ENCODE measurements at regions not wholly inside any gene's neighbourhood (a gene's known extent, or its start where the extent isn't known, plus 50 kb on each side); places are given as distances from the start of the nearest gene placed in this dataset.

DNA sequence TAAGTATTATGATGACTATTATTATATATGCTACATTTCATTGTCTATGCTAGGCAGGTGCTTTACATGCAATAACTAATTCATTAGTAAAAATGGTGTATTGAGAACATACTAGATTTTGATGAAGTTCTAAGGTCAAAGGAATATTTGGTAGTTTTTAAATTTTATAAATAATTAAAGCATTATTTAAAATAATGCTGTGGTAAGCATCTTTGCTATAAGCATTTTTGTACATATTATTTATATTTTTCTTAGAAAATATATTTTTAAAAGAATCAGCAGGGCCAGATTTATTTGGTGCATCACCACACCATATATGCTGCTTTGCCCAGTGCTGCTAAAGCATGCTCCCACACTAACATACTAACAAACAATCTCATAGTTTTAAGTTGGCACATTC is 517.9 kb downstream of the C6orf118 start:
- H3K9me3 ChIP-seq (replicated peaks in 1 of 11), result no peaks in the 10 kb centered on the region
- H3K4me3 ChIP-seq, result no peak overlapping the region
- H3K4me1 ChIP-seq, result no peaks in the 10 kb centered on the region
- no peak overlapping the region for H3K4me2 ChIP-seq
- no peaks in the 10 kb centered on the region for H4K20me1 ChIP-seq
- no peaks in the 10 kb centered on the region for H3K27me3 ChIP-seq
- H3K27ac ChIP-seq, result no peak overlapping the region
- H3K9ac ChIP-seq, result no peak overlapping the region
- no peak for TF ChIP-seq Cebpa-rat (IDR thresholded peaks at IDR 0.05)
- H3K36me3 ChIP-seq, result no peaks in the 10 kb centered on the region

DNA sequence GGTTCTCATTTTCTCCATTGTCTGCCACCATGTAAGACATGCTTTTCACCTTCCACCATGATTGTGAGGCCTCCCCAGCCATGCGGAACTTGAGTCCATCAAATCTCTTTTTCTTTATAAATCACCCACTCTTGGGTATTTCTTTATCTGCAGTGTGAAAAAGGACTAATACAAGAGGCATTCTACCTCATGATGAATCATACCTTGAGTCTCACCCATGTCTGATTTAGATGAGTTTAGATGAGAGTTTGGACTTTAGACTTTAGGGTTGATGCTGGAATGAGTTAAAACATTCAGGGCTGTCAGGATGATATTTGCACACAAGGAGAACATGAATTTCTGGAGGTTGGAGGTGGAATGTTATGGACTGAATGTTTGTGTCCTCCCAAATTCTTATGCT is 545.6 kb downstream of the C6orf118 start:
- Histone ChIP-seq H3K27me3 (no peaks in the 10 kb centered on the region), H3K4me2 (no peak overlapping the region), H3K9me3 (replicated peaks in 1 of 11) (peaks cover 0 to 9% (median 0%) of the 10 kb centered on the region in 11 experiments; a peak in 2 of 22 replicates), H3K36me3 (no peaks in the 10 kb centered on the region), H3K4me1 (no peaks in the 10 kb centered on the region; a peak in 1 of 20 replicates), H3K27ac (no peak overlapping the region), H4K20me1 (no peaks in the 10 kb centered on the region), H3K4me3 (no peak overlapping the region), H3K9ac (no peak overlapping the region)
- TF ChIP-seq Cebpa-rat (IDR thresholded peaks at IDR 0.05), result no peak

DNA sequence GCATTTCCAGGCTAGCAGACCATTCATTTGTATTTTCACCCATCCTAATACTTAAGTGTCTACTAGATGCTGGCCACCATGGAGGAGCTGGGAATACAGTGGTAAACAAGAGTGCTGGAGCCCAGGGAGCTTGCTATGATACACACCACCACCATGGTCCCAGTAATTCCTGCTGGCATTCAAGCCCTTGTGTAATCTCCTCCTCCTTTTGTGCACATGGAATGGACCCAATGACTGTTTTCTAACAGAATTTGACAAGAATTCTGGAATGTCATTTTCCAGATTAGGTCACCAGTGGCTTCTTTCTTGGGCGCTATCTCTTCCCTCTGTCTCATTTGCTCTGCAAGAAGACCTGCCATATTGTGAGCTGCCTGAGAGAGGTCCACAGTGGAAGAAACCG is 552.0 kb downstream of the C6orf118 start:
- no peaks in the 10 kb centered on the region for H3K27me3 ChIP-seq
- no peak overlapping the region for H3K4me3 ChIP-seq
- H3K36me3 ChIP-seq, result no peaks in the 10 kb centered on the region
- no peaks in the 10 kb centered on the region for H4K20me1 ChIP-seq
- TF ChIP-seq Cebpa-rat (IDR thresholded peaks at IDR 0.05), result no peak
- H3K9me3 ChIP-seq (replicated peaks in 1 of 11), result no peaks in the 10 kb centered on the region
- H3K4me1 ChIP-seq, result no peaks in the 10 kb centered on the region; a peak in 1 of 20 replicates
- no peak overlapping the region for H3K9ac ChIP-seq
- H3K27ac ChIP-seq, result no peak overlapping the region
- no peak overlapping the region for H3K4me2 ChIP-seq

DNA sequence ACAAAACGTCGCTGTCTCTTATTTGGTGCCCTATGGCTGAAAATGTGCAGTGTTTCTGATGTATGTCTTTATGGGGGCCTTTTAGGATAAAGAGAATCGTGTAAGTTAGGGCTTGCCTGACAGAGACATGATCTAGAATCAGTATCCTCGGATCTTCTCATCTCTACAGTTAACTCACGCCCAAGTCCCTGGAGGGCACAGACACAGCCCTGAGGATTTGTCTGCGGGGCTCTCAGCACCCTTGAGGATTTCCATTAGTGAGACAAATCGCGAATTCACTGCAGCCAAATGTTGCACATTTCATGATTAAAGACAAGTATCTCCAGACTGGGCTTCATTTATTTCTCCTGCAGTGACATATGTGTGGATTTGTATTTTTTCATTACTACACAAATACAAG is 552.7 kb downstream of the C6orf118 start:
- TF ChIP-seq Cebpa-rat (IDR thresholded peaks at IDR 0.05), result no peak
- H3K9me3 ChIP-seq (replicated peaks in 1 of 11), result no peaks in the 10 kb centered on the region
- H4K20me1 ChIP-seq, result no peaks in the 10 kb centered on the region

GRCh38 chr6:164756142-164756541 is 553.3 kb downstream of the C6orf118 start:
- Histone ChIP-seq H3K9me3 (replicated peaks in 1 of 11) (no peaks in the 10 kb centered on the region), H3K4me3 (no peak overlapping the region), H3K36me3 (no peaks in the 10 kb centered on the region), H3K4me1 (no peaks in the 10 kb centered on the region; a peak in 1 of 20 replicates), H3K4me2 (no peak overlapping the region), H3K27me3 (no peaks in the 10 kb centered on the region), H4K20me1 (no peaks in the 10 kb centered on the region), H3K9ac (no peak overlapping the region), H3K27ac (no peak overlapping the region)
- TF ChIP-seq Cebpa-rat (IDR thresholded peaks at IDR 0.05), result no peak

More for the DNA sequence above, 552.7 kb downstream of the C6orf118 start:
- no peak overlapping the region for H3K27ac ChIP-seq
- no peak overlapping the region for H3K4me3 ChIP-seq
- no peak overlapping the region for H3K4me2 ChIP-seq
- H3K9ac ChIP-seq, result no peak overlapping the region
- H3K36me3 ChIP-seq, result no peaks in the 10 kb centered on the region
- H3K27me3 ChIP-seq, result no peaks in the 10 kb centered on the region
- no peaks in the 10 kb centered on the region; a peak in 1 of 20 replicates for H3K4me1 ChIP-seq

GRCh38 chr6:164753517-164753916 is 555.9 kb downstream of the C6orf118 start:
- H3K4me2 ChIP-seq, result no peak overlapping the region
- no peaks in the 10 kb centered on the region for H3K27me3 ChIP-seq
- no peaks in the 10 kb centered on the region for H3K9me3 ChIP-seq (replicated peaks in 1 of 11)
- no peaks in the 10 kb centered on the region for H4K20me1 ChIP-seq
- no peak overlapping the region for H3K4me3 ChIP-seq
- TF ChIP-seq Cebpa-rat (IDR thresholded peaks at IDR 0.05), result no peak
- H3K4me1 ChIP-seq, result no peaks in the 10 kb centered on the region; a peak in 1 of 20 replicates
- no peak overlapping the region for H3K27ac ChIP-seq
- no peak overlapping the region for H3K9ac ChIP-seq
- H3K36me3 ChIP-seq, result no peaks in the 10 kb centered on the region

GRCh38 chr6:164751395-164751794 is 558.0 kb downstream of the C6orf118 start:
- TF ChIP-seq Cebpa-rat (IDR thresholded peaks at IDR 0.05), result no peak
- H3K27me3 ChIP-seq, result no peaks in the 10 kb centered on the region
- no peaks in the 10 kb centered on the region for H3K36me3 ChIP-seq
- no peak overlapping the region for H3K9ac ChIP-seq
- peaks cover 0 to 11% (median 8%) of the 10 kb centered on the region in 11 experiments; a peak in 15 of 22 replicates for H3K9me3 ChIP-seq (replicated peaks in 1 of 11)
- H3K4me3 ChIP-seq, result no peak overlapping the region
- H3K4me1 ChIP-seq, result no peaks in the 10 kb centered on the region; a peak in 1 of 20 replicates
- H4K20me1 ChIP-seq, result no peaks in the 10 kb centered on the region
- H3K27ac ChIP-seq, result no peak overlapping the region
- no peak overlapping the region for H3K4me2 ChIP-seq

- H3K4me2 ChIP-seq, result no peak overlapping the region
- H3K27me3 ChIP-seq, result no peaks in the 10 kb centered on the region
- no peaks in the 10 kb centered on the region; a peak in 1 of 20 replicates for H3K4me1 ChIP-seq
- no peak overlapping the region for H3K4me3 ChIP-seq
- H4K20me1 ChIP-seq, result no peaks in the 10 kb centered on the region
- H3K36me3 ChIP-seq, result no peaks in the 10 kb centered on the region
- TF ChIP-seq Cebpa-rat (IDR thresholded peaks at IDR 0.05), result no peak
- no peak overlapping the region for H3K27ac ChIP-seq
- H3K9me3 ChIP-seq (replicated peaks in 1 of 11), result peaks cover 0 to 11% (median 8%) of the 10 kb centered on the region in 11 experiments; a peak in 15 of 22 replicates
- H3K9ac ChIP-seq, result no peak overlapping the region
Observed at GRCh38 chr6:164750128-164750527, 559.3 kb downstream of the C6orf118 start.

GRCh38 chr6:164749221-164750064 is 560.0 kb downstream of the C6orf118 start:
- H3K4me3 ChIP-seq, result no peak overlapping the region
- no peaks in the 10 kb centered on the region for H4K20me1 ChIP-seq
- H3K9ac ChIP-seq, result no peak overlapping the region
- no peak overlapping the region for H3K4me2 ChIP-seq
- peaks cover 0 to 11% (median 8%) of the 10 kb centered on the region in 11 experiments; a peak in 15 of 22 replicates for H3K9me3 ChIP-seq (replicated peaks in 1 of 11)
- no peaks in the 10 kb centered on the region for H3K27me3 ChIP-seq
- TF ChIP-seq Cebpa-rat (IDR thresholded peaks at IDR 0.05), result no peak
- no peaks in the 10 kb centered on the region for H3K36me3 ChIP-seq
- H3K4me1 ChIP-seq, result no peaks in the 10 kb centered on the region; a peak in 1 of 20 replicates
- H3K27ac ChIP-seq, result no peak overlapping the region

- no peaks in the 10 kb centered on the region for H3K27me3 ChIP-seq
- H3K4me3 ChIP-seq, result no peak overlapping the region
- H3K9me3 ChIP-seq (replicated peaks in 1 of 11), result peaks cover 0 to 11% (median 8%) of the 10 kb centered on the region in 11 experiments; a peak in 15 of 22 replicates
- H3K27ac ChIP-seq, result no peak overlapping the region
- H4K20me1 ChIP-seq, result no peaks in the 10 kb centered on the region
- H3K4me1 ChIP-seq, result no peaks in the 10 kb centered on the region
- H3K4me2 ChIP-seq, result no peak overlapping the region
- H3K36me3 ChIP-seq, result no peaks in the 10 kb centered on the region
- no peak for TF ChIP-seq Cebpa-rat (IDR thresholded peaks at IDR 0.05)
- no peak overlapping the region for H3K9ac ChIP-seq
Observed at GRCh38 chr6:164744301-164744700, 565.1 kb downstream of the C6orf118 start.

Data from BLaER1 treated with 17β-estradiol and CSF1 and Interleukin-3, amounts not matched to agents 10 nM and 100 nM (cell line).